ENCODE measurements at regions not wholly inside any gene's neighbourhood (a gene's known extent, or its start where the extent isn't known, plus 50 kb on each side); places are given as distances from the start of the nearest gene placed in this dataset.

- no peak for TF ChIP-seq CTCF (IDR thresholded peaks at IDR 0.05; ENCODE audit: low read depth, low read length)
- H3K4me3 ChIP-seq (ENCODE audit: low read depth, low read length): no peak overlapping the region
These were observed 74.1 kb upstream of the CDH11 start for GRCh38 chr16:65195998-65196397.

- no peak for TF ChIP-seq CTCF (IDR thresholded peaks at IDR 0.05; ENCODE audit: low read depth, low read length)
- H3K4me3 ChIP-seq (ENCODE audit: low read depth, low read length): no peak overlapping the region
These were observed 63.4 kb upstream of the CDH11 start for GRCh38 chr16:65185241-65185778.

- no peak overlapping the region for H3K4me3 ChIP-seq (ENCODE audit: low read depth, low read length)
- no peak for TF ChIP-seq CTCF (IDR thresholded peaks at IDR 0.05; ENCODE audit: low read depth, low read length)
These were observed 59.3 kb upstream of the CDH11 start for GRCh38 chr16:65181071-65181561.

- no peak overlapping the region for H3K4me3 ChIP-seq (ENCODE audit: low read depth, low read length)
- no peak for TF ChIP-seq CTCF (IDR thresholded peaks at IDR 0.05; ENCODE audit: low read depth, low read length)
These were observed 56.3 kb upstream of the CDH11 start for GRCh38 chr16:65178151-65178550.

- H3K4me3 ChIP-seq (ENCODE audit: low read depth, low read length): no peak overlapping the region
- TF ChIP-seq CTCF (IDR thresholded peaks at IDR 0.05; ENCODE audit: low read depth, low read length): no peak
These were observed 54.7 kb upstream of the CDH11 start for GRCh38 chr16:65176603-65177002.

- TF ChIP-seq CTCF (IDR thresholded peaks at IDR 0.05; ENCODE audit: low read depth, low read length): no peak
- no peak overlapping the region for H3K4me3 ChIP-seq (ENCODE audit: low read depth, low read length)
These were observed 50.5 kb upstream of the CDH11 start for GRCh38 chr16:65172356-65172755.
